ENCODE measurements at regions not wholly inside any gene's neighbourhood (a gene's known extent, or its start where the extent isn't known, plus 50 kb on each side); places are given as distances from the start of the nearest gene placed in this dataset.

GRCh38 chr11:91538065-91538464 lies 686.6 kb upstream of the FAT3 start:
- Histone ChIP-seq H3K27ac (ENCODE audit: low read depth, low read length) (no peak overlapping the region), H3K36me3 (ENCODE audit: insufficient read depth, low read length) (no peaks in the 10 kb centered on the region), H3K4me1 (ENCODE audit: insufficient read depth, low read length) (no peaks in the 10 kb centered on the region), H3K9me3 (ENCODE audit: control insufficient read depth in 1 of 2, low read length in 2 of 2) (no peaks in the 10 kb centered on the region), H3K27me3 (ENCODE audit: insufficient read depth, low read length) (no peaks in the 10 kb centered on the region), H3K4me3 (ENCODE audit: low read length in 2 of 2) (no peak overlapping the region)
- H3K27me3 Mint-ChIP-seq: no peaks in the 10 kb centered on the region
- H3K36me3 Mint-ChIP-seq: no peaks in the 10 kb centered on the region
- H3K27ac Mint-ChIP-seq: no peak overlapping the region
- CTCF ChIA-PET (ENCODE audit: partially characterized antibody): no interaction called here
- intact Hi-C loops (cut with micrococcal nuclease): no loop called here
- peaks cover 2 to 31% (median 17%) of the 10 kb centered on the region in 8 donors for H3K9me3 Mint-ChIP-seq
- DNase-seq: no peak
- no peak overlapping the region for H3K4me3 Mint-ChIP-seq
- POLR2A ChIA-PET (ENCODE audit: partially characterized antibody): no interaction called here
- H3K4me1 Mint-ChIP-seq: no peaks in the 10 kb centered on the region

GRCh38 chr11:91536366-91536765 lies 688.3 kb upstream of the FAT3 start:
- Mint-ChIP-seq H3K4me1 (no peaks in the 10 kb centered on the region), H3K27me3 (no peaks in the 10 kb centered on the region), H3K4me3 (no peak overlapping the region), H3K27ac (no peak overlapping the region), H3K9me3 (peaks cover 3 to 28% (median 15%) of the 10 kb centered on the region in 8 donors), H3K36me3 (no peaks in the 10 kb centered on the region)
- intact Hi-C loops (cut with micrococcal nuclease): no loop called here
- Histone ChIP-seq H3K4me1 (ENCODE audit: insufficient read depth, low read length) (no peaks in the 10 kb centered on the region), H3K9me3 (ENCODE audit: control insufficient read depth in 1 of 2, low read length in 2 of 2) (no peaks in the 10 kb centered on the region), H3K4me3 (ENCODE audit: low read length in 2 of 2) (no peak overlapping the region), H3K36me3 (ENCODE audit: insufficient read depth, low read length) (no peaks in the 10 kb centered on the region), H3K27ac (ENCODE audit: low read depth, low read length) (no peak overlapping the region), H3K27me3 (ENCODE audit: insufficient read depth, low read length) (no peaks in the 10 kb centered on the region)
- ChIA-PET CTCF (ENCODE audit: partially characterized antibody) (no interaction called here), POLR2A (ENCODE audit: partially characterized antibody) (no interaction called here)
- no peak for DNase-seq

- Mint-ChIP-seq H3K4me3 (no peak overlapping the region), H3K27me3 (no peaks in the 10 kb centered on the region), H3K36me3 (no peaks in the 10 kb centered on the region), H3K4me1 (no peaks in the 10 kb centered on the region), H3K9me3 (peaks cover 0 to 36% (median 18%) of the 10 kb centered on the region in 8 donors), H3K27ac (no peak overlapping the region)
- no peaks in the 10 kb centered on the region for H3K27me3 ChIP-seq (ENCODE audit: insufficient read depth, low read length)
- intact Hi-C loops (cut with micrococcal nuclease): no loop called here
- no peaks in the 10 kb centered on the region for H3K9me3 ChIP-seq (ENCODE audit: control insufficient read depth in 1 of 2, low read length in 2 of 2)
- no peak for DNase-seq
- no peak overlapping the region for H3K4me3 ChIP-seq (ENCODE audit: low read length in 2 of 2)
- ChIA-PET POLR2A (ENCODE audit: partially characterized antibody) (no interaction called here), CTCF (ENCODE audit: partially characterized antibody) (no interaction called here)
- no peak overlapping the region for H3K27ac ChIP-seq (ENCODE audit: low read depth, low read length)
- no peaks in the 10 kb centered on the region for H3K4me1 ChIP-seq (ENCODE audit: insufficient read depth, low read length)
- no peaks in the 10 kb centered on the region for H3K36me3 ChIP-seq (ENCODE audit: insufficient read depth, low read length)
Observed at GRCh38 chr11:91528965-91529364, 695.7 kb upstream of the FAT3 start.

- Histone ChIP-seq H3K9me3 (ENCODE audit: control insufficient read depth in 1 of 2, low read length in 2 of 2) (no peaks in the 10 kb centered on the region), H3K36me3 (ENCODE audit: insufficient read depth, low read length) (no peaks in the 10 kb centered on the region), H3K4me1 (ENCODE audit: insufficient read depth, low read length) (no peaks in the 10 kb centered on the region), H3K27ac (ENCODE audit: low read depth, low read length) (no peak overlapping the region), H3K4me3 (ENCODE audit: low read length in 2 of 2) (no peak overlapping the region), H3K27me3 (ENCODE audit: insufficient read depth, low read length) (no peaks in the 10 kb centered on the region)
- H3K4me3 Mint-ChIP-seq: no peak overlapping the region
- no peaks in the 10 kb centered on the region for H3K4me1 Mint-ChIP-seq
- H3K36me3 Mint-ChIP-seq: no peaks in the 10 kb centered on the region
- peaks cover 0 to 30% (median 15%) of the 10 kb centered on the region in 8 donors for H3K9me3 Mint-ChIP-seq
- ChIA-PET POLR2A (ENCODE audit: partially characterized antibody) (no interaction called here), CTCF (ENCODE audit: partially characterized antibody) (no interaction called here)
- intact Hi-C loops (cut with micrococcal nuclease): no loop called here
- no peak overlapping the region for H3K27ac Mint-ChIP-seq
- DNase-seq: no peak
- no peaks in the 10 kb centered on the region for H3K27me3 Mint-ChIP-seq
Observed at GRCh38 chr11:91527380-91528030, 697.1 kb upstream of the FAT3 start.

- ChIA-PET POLR2A (ENCODE audit: partially characterized antibody) (no interaction called here), CTCF (ENCODE audit: partially characterized antibody) (no interaction called here)
- Histone ChIP-seq H3K27ac (ENCODE audit: low read depth, low read length) (no peak overlapping the region), H3K4me1 (ENCODE audit: insufficient read depth, low read length) (no peaks in the 10 kb centered on the region), H3K27me3 (ENCODE audit: insufficient read depth, low read length) (no peaks in the 10 kb centered on the region), H3K4me3 (ENCODE audit: low read length in 2 of 2) (no peak overlapping the region), H3K36me3 (ENCODE audit: insufficient read depth, low read length) (no peaks in the 10 kb centered on the region), H3K9me3 (ENCODE audit: control insufficient read depth in 1 of 2, low read length in 2 of 2) (no peaks in the 10 kb centered on the region)
- Mint-ChIP-seq H3K9me3 (peaks cover 1 to 10% (median 4%) of the 10 kb centered on the region in 8 donors), H3K4me3 (no peak overlapping the region), H3K36me3 (no peaks in the 10 kb centered on the region), H3K4me1 (no peaks in the 10 kb centered on the region), H3K27ac (peak overlapping the region in 1 of 7 donors; percentile 66), H3K27me3 (no peaks in the 10 kb centered on the region)
- intact Hi-C loops (cut with micrococcal nuclease): no loop called here
- no peak for DNase-seq
Observed at GRCh38 chr11:91513734-91514133, 710.9 kb upstream of the FAT3 start.

GRCh38 chr11:91497847-91498246 lies 726.8 kb upstream of the FAT3 start:
- no peaks in the 10 kb centered on the region for H3K27me3 ChIP-seq (ENCODE audit: insufficient read depth, low read length)
- H3K4me3 Mint-ChIP-seq: no peak overlapping the region
- no peaks in the 10 kb centered on the region for H3K4me1 ChIP-seq (ENCODE audit: insufficient read depth, low read length)
- H3K4me3 ChIP-seq (ENCODE audit: low read length in 2 of 2): no peak overlapping the region
- no peak overlapping the region for H3K27ac ChIP-seq (ENCODE audit: low read depth, low read length)
- no peaks in the 10 kb centered on the region for H3K36me3 Mint-ChIP-seq
- H3K4me1 Mint-ChIP-seq: no peaks in the 10 kb centered on the region
- intact Hi-C loops (cut with micrococcal nuclease): no loop called here
- H3K27me3 Mint-ChIP-seq: no peaks in the 10 kb centered on the region
- ChIA-PET POLR2A (ENCODE audit: partially characterized antibody) (no interaction called here), CTCF (ENCODE audit: partially characterized antibody) (no interaction called here)
- H3K9me3 ChIP-seq (ENCODE audit: control insufficient read depth in 1 of 2, low read length in 2 of 2): peaks cover 0 to 3% of the 10 kb centered on the region in 2 donors
- H3K27ac Mint-ChIP-seq: no peak overlapping the region
- H3K36me3 ChIP-seq (ENCODE audit: insufficient read depth, low read length): no peaks in the 10 kb centered on the region
- H3K9me3 Mint-ChIP-seq: peaks cover 0 to 4% (median 3%) of the 10 kb centered on the region in 8 donors
- no peak for DNase-seq

- Histone ChIP-seq H3K4me1 (ENCODE audit: insufficient read depth, low read length) (no peaks in the 10 kb centered on the region), H3K27me3 (ENCODE audit: insufficient read depth, low read length) (no peaks in the 10 kb centered on the region), H3K27ac (ENCODE audit: low read depth, low read length) (no peak overlapping the region), H3K36me3 (ENCODE audit: insufficient read depth, low read length) (no peaks in the 10 kb centered on the region), H3K9me3 (ENCODE audit: control insufficient read depth in 1 of 2, low read length in 2 of 2) (no peaks in the 10 kb centered on the region), H3K4me3 (ENCODE audit: low read length in 2 of 2) (no peak overlapping the region)
- POLR2A ChIA-PET (ENCODE audit: partially characterized antibody): no interaction called here
- Mint-ChIP-seq H3K4me1 (no peaks in the 10 kb centered on the region), H3K9me3 (peaks cover 2 to 6% (median 3%) of the 10 kb centered on the region in 8 donors), H3K27ac (no peak overlapping the region), H3K27me3 (no peaks in the 10 kb centered on the region), H3K36me3 (no peaks in the 10 kb centered on the region), H3K4me3 (no peak overlapping the region)
- CTCF ChIA-PET (ENCODE audit: partially characterized antibody): no interaction called here
- no peak for DNase-seq
- intact Hi-C loops (cut with micrococcal nuclease): no loop called here
Observed at GRCh38 chr11:91495837-91496236, 728.8 kb upstream of the FAT3 start.

- no peaks in the 10 kb centered on the region for H3K36me3 Mint-ChIP-seq
- ChIA-PET CTCF (ENCODE audit: partially characterized antibody) (no interaction called here), POLR2A (ENCODE audit: partially characterized antibody) (no interaction called here)
- H3K9me3 ChIP-seq (ENCODE audit: control insufficient read depth in 1 of 2, low read length in 2 of 2): no peaks in the 10 kb centered on the region
- H3K36me3 ChIP-seq (ENCODE audit: insufficient read depth, low read length): no peaks in the 10 kb centered on the region
- H3K9me3 Mint-ChIP-seq: peaks cover 0 to 44% (median 26%) of the 10 kb centered on the region in 8 donors
- no peak overlapping the region for H3K27ac Mint-ChIP-seq
- no peak overlapping the region for H3K27ac ChIP-seq (ENCODE audit: low read depth, low read length)
- H3K4me3 ChIP-seq (ENCODE audit: low read length in 2 of 2): no peak overlapping the region
- no peaks in the 10 kb centered on the region for H3K27me3 ChIP-seq (ENCODE audit: insufficient read depth, low read length)
- intact Hi-C loops (cut with micrococcal nuclease): no loop called here
- no peaks in the 10 kb centered on the region for H3K4me1 Mint-ChIP-seq
- H3K4me1 ChIP-seq (ENCODE audit: insufficient read depth, low read length): no peaks in the 10 kb centered on the region
- DNase-seq: no peak
- no peaks in the 10 kb centered on the region for H3K27me3 Mint-ChIP-seq
- no peak overlapping the region for H3K4me3 Mint-ChIP-seq
Observed at GRCh38 chr11:91489989-91490388, 734.6 kb upstream of the FAT3 start.
